GM21576 (cell line): ENCODE measurements at regions not wholly inside any gene's neighbourhood (a gene's known extent, or its start where the extent isn't known, plus 50 kb on each side); places are given as distances from the start of the nearest gene placed in this dataset.

ENCODE experiments used
- ATAC-seq: cut with Tn5 transposase; IDR thresholded peaks from one replicate; pipeline ENCODE4 v1.9.1; 2021; ENCODE audit warnings: mild to moderate bottlenecking, moderate library complexity; ENCODE audit not compliant: unreplicated experiment

- ATAC-seq = no peak
Measured at GRCh38 chr1:166221316-166221715, 54.5 kb upstream of the FAM78B start.

- no peak for ATAC-seq
Measured at GRCh38 chr1:166233750-166234366, 67.1 kb upstream of the FAM78B start.

- no peak for ATAC-seq
Measured at GRCh38 chr1:166235728-166236127, 68.9 kb upstream of the FAM78B start.

GRCh38 chr1:166237675-166238074 is 70.9 kb upstream of the FAM78B start:
- ATAC-seq = no peak

- ATAC-seq = no peak
Measured at GRCh38 chr1:166253076-166253779, 86.4 kb upstream of the FAM78B start.

GRCh38 chr1:166258017-166258416 is 91.2 kb upstream of the FAM78B start:
- no peak for ATAC-seq

GRCh38 chr1:166261511-166261910 is 94.7 kb upstream of the FAM78B start:
- ATAC-seq = no peak

GRCh38 chr1:166270476-166271150 is 103.8 kb upstream of the FAM78B start:
- ATAC-seq = no peak

GRCh38 chr1:166271151-166271538 is 104.3 kb upstream of the FAM78B start:
- no peak for ATAC-seq

GRCh38 chr1:166272155-166272554 is 105.4 kb upstream of the FAM78B start:
- peak; percentile 82 for ATAC-seq

- no peak for ATAC-seq
Measured at GRCh38 chr1:166272851-166273250, 106.0 kb upstream of the FAM78B start.

GRCh38 chr1:166273618-166274017 is 106.8 kb upstream of the FAM78B start:
- no peak for ATAC-seq

GRCh38 chr1:166282391-166283137 is 115.8 kb upstream of the FAM78B start:
- ATAC-seq = no peak

- no peak for ATAC-seq
Measured at GRCh38 chr1:166283190-166283589, 116.4 kb upstream of the FAM78B start.

- ATAC-seq = no peak
Measured at GRCh38 chr1:166283600-166283999, 116.8 kb upstream of the FAM78B start.

GRCh38 chr1:166289309-166290050 is 122.7 kb upstream of the FAM78B start:
- no peak for ATAC-seq

- no peak for ATAC-seq
Measured at GRCh38 chr1:166295656-166296055, 128.9 kb upstream of the FAM78B start.

GRCh38 chr1:166297993-166298392 is 131.2 kb upstream of the FAM78B start:
- peak; percentile 68 for ATAC-seq

- no peak for ATAC-seq
Measured at GRCh38 chr1:166300767-166301166, 134.0 kb upstream of the FAM78B start.

GRCh38 chr1:166302989-166303758 is 136.4 kb upstream of the FAM78B start:
- no peak for ATAC-seq
